SK-N-SH (cell line): ENCODE measurements at regions not wholly inside any gene's neighbourhood (a gene's known extent, or its start where the extent isn't known, plus 50 kb on each side); places are given as distances from the start of the nearest gene placed in this dataset.
"Not testable (repeated sequence)": the region's sequence is repeated elsewhere in the genome, so short reads cannot be mapped to it uniquely, and the experiment has no call there.

Experiments used
- CTCF ChIA-PET: fragments of 300-600, 350-600 bp; formaldehyde crosslinking; extraction: SDS; loops from one replicate; lab custom pipeline; 2021; lab: Yijun Ruan, JAX
- POLR2A ChIA-PET: fragments of 350-600 bp; sonication (Branson Sonifier 250); formaldehyde crosslinking; extraction: SDS; loops from one replicate; lab custom pipeline; 2020; ENCODE audit warnings: antibody characterized with exemption, inconsistent platforms; lab: Yijun Ruan, JAX
- DNase-seq: peaks from one replicate; pipeline ENCODE4 v3.0.0; 2012
- H2AFZ ChIP-seq: fragments of 200-600 bp; sonication (generic); 2 replicates; pipeline ENCODE4 v1.8.1; 2016; ENCODE audit warnings: antibody characterized with exemption, mild to moderate bottlenecking, low read depth
- H3F3A ChIP-seq: fragments of 200-600 bp; sonication (generic); replicated peaks from 2 replicates; pipeline ENCODE3; 2016; ENCODE audit warnings: antibody characterized with exemption, mild to moderate bottlenecking; ENCODE audit not compliant: insufficient read depth
- H3K27ac ChIP-seq, 2 experiments: fragments of 200-500 bp in 1 of 2; fragments of 200-600 bp in 1 of 2; sonication (Bioruptor generic) in 1 of 2; sonication (generic), shearing (Covaris generic) in 1 of 2; 2 replicates each; pipeline versions ENCODE4 v1.5.1 to v1.6.1; 2014 to 2016; ENCODE audit warnings: low read depth in 2 of 2, inconsistent platforms in 1 of 2, low read length in 1 of 2, mild to moderate bottlenecking in 1 of 2, mixed read lengths in 1 of 2
- H3K27me3 ChIP-seq: fragments of 200-600 bp; sonication (generic), shearing (Covaris generic); 2 replicates; pipeline ENCODE4 v1.6.1; 2016; ENCODE audit warnings: mixed run types; ENCODE audit not compliant: insufficient read depth
- H3K36me3 ChIP-seq, 2 experiments: fragments of 200-500 bp in 1 of 2; fragments of 200-600 bp in 1 of 2; sonication (Bioruptor generic) in 1 of 2; sonication (generic) in 1 of 2; replicated peaks in 1 of 2; 2 replicates each; pipeline versions ENCODE3 to v1.5.1; 2014 to 2016; ENCODE audit warnings: low read length in 1 of 2, mild to moderate bottlenecking in 1 of 2; ENCODE audit not compliant: insufficient read depth in 2 of 2, control insufficient read depth in 1 of 2
- H3K4me1 ChIP-seq, 2 experiments: fragments of 200-500 bp in 1 of 2; fragments of 200-600 bp in 1 of 2; sonication (Bioruptor generic) in 1 of 2; sonication (generic), shearing (Covaris generic) in 1 of 2; 2 replicates each; pipeline versions ENCODE4 v1.5.1 to v1.6.1; 2014 to 2016; ENCODE audit warnings: low read depth in 1 of 2, low read length in 1 of 2, mixed run types in 1 of 2; ENCODE audit not compliant: insufficient read depth in 2 of 2, control insufficient read depth in 1 of 2
- H3K4me2 ChIP-seq: fragments of 200-600 bp; sonication (generic), shearing (Covaris generic); 2 replicates; pipeline ENCODE4 v1.6.1; 2017; ENCODE audit warnings: mixed run types
- H3K4me3 ChIP-seq, 2 experiments: fragments of 200-500 bp in 1 of 2; fragments of 200-600 bp in 1 of 2; sonication (Bioruptor generic) in 1 of 2; sonication (generic), shearing (Covaris generic) in 1 of 2; 2 replicates each; pipeline versions ENCODE4 v1.5.1 to v1.8.1; 2014 to 2016; ENCODE audit warnings: low read depth in 2 of 2, inconsistent platforms in 1 of 2, low read length in 1 of 2, mild to moderate bottlenecking in 1 of 2, mixed read lengths in 1 of 2, moderate library complexity in 1 of 2
- H3K79me2 ChIP-seq: fragments of 200-600 bp; sonication (generic); 2 replicates; pipeline ENCODE4 v1.8.1; 2017; ENCODE audit warnings: mild to moderate bottlenecking; ENCODE audit not compliant: insufficient read depth
- H3K9ac ChIP-seq: fragments of 200-600 bp; sonication (generic); 2 replicates; pipeline ENCODE4 v1.6.1; 2017; ENCODE audit warnings: mixed run types
- H3K9me2 ChIP-seq: fragments of 200-600 bp; sonication (generic); 2 replicates; pipeline ENCODE4 v1.6.1; 2017; ENCODE audit warnings: mixed run types
- H3K9me3 ChIP-seq: fragments of 200-600 bp; sonication (generic); 2 replicates; pipeline ENCODE4 v1.6.1; 2017; ENCODE audit warnings: mixed run types, mild to moderate bottlenecking, moderate library complexity
- H4K20me1 ChIP-seq: fragments of 200-600 bp; sonication (generic); 2 replicates; pipeline ENCODE4 v1.6.1; 2017; ENCODE audit warnings: mild to moderate bottlenecking, mixed run types; ENCODE audit not compliant: insufficient read depth
- CHD2 ChIP-seq: fragments of 150-350 bp; IDR thresholded peaks from 2 replicates; pipeline ENCODE4 v1.6.1; 2018; ENCODE audit warnings: low read length; ENCODE audit not compliant: partially characterized antibody
- ELF1 ChIP-seq: IDR thresholded peaks from 2 replicates; pipeline ENCODE4 v1.4.0; 2012
- EP300 ChIP-seq, 2 experiments: IDR thresholded peaks; 2 replicates each; pipeline versions ENCODE4 v1.4.0 to v1.6.1; 2012; ENCODE audit warnings: borderline replicate concordance in 1 of 2, low read depth in 1 of 2, low read length in 1 of 2
- FOSL2 ChIP-seq: IDR thresholded peaks from 2 replicates; pipeline ENCODE4 v1.4.0; 2012; ENCODE audit warnings: low read depth, mild to moderate bottlenecking, moderate library complexity, borderline replicate concordance
- FOXM1 ChIP-seq: IDR thresholded peaks from 2 replicates; pipeline ENCODE4 v1.4.0; 2012; ENCODE audit warnings: low read depth, mild to moderate bottlenecking
- RAD21 ChIP-seq: IDR thresholded peaks from 2 replicates; pipeline ENCODE4 v1.6.1; 2012; ENCODE audit warnings: mild to moderate bottlenecking, low read length
- TCF12 ChIP-seq: IDR thresholded peaks from 2 replicates; pipeline ENCODE4 v1.4.0; 2012
- YY1 ChIP-seq: IDR thresholded peaks from 2 replicates; pipeline ENCODE4 v1.4.0; 2012; ENCODE audit warnings: low read depth, mild to moderate bottlenecking
- WGBS: methylation state at CpG from one replicate; pipeline ENCODE4 v1.1.6; 2017; ENCODE audit warnings: low lambda C conversion rate; 5-methylcytosine and 5-hydroxymethylcytosine counted together
- TF ChIP-seq, protein P1 (sequence below): fragments of 150-350 bp; IDR thresholded peaks from 2 replicates; pipeline ENCODE4 v1.6.1; 2016; ENCODE audit warnings: mild to moderate bottlenecking, low read depth, low read length
- TF ChIP-seq, protein P2 (sequence below): IDR thresholded peaks from 2 replicates; pipeline ENCODE4 v1.6.1; 2012; ENCODE audit warnings: mild to moderate bottlenecking, low read depth, low read length, moderate library complexity
- TF ChIP-seq, protein P3 (sequence below): IDR thresholded peaks from 2 replicates; pipeline ENCODE4 v1.4.0; 2012; ENCODE audit warnings: low read depth, borderline replicate concordance

DNA sequence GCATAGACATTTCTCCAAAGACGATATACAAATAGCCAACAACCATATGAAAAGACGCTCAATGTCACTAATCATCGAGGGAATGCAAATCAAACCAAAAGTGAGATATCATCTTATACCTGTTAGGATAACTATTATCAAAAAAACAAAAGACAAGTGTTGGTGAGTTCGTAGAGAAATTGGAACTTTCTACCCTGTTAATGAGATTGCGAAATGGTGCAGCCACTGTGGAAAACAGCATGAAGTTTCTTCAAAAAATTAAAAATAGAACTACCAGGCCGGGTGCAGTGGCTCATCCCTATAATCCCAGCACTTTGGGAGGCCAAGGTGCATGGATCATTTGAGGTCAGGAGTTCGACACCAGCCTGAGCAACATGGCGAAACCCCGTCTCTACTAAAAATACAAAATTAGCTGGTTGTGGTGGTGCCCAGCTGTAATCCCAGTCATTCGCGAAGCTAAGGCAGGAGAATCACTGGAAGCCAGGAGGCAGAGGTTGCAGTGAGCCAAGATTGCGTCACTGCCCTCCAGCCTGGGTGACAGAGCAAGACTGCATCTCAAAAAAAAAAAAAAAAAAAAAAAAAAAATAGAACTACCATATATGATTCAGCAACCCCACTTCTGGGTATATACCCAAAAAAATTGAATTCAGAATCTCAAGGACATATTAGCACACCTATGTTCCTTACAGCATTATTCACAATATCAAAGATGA is 170.0 kb upstream of the ZNF184 start:
- POLR2A ChIA-PET = no interaction called here
- TF ChIP-seq FOXM1 = no peak
- TF ChIP-seq FOSL2 = no peak
- TF ChIP-seq, protein P1, sequence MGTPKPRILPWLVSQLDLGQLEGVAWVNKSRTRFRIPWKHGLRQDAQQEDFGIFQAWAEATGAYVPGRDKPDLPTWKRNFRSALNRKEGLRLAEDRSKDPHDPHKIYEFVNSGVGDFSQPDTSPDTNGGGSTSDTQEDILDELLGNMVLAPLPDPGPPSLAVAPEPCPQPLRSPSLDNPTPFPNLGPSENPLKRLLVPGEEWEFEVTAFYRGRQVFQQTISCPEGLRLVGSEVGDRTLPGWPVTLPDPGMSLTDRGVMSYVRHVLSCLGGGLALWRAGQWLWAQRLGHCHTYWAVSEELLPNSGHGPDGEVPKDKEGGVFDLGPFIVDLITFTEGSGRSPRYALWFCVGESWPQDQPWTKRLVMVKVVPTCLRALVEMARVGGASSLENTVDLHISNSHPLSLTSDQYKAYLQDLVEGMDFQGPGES = no peak
- TF ChIP-seq RAD21 = no peak
- TF ChIP-seq, protein P2, sequence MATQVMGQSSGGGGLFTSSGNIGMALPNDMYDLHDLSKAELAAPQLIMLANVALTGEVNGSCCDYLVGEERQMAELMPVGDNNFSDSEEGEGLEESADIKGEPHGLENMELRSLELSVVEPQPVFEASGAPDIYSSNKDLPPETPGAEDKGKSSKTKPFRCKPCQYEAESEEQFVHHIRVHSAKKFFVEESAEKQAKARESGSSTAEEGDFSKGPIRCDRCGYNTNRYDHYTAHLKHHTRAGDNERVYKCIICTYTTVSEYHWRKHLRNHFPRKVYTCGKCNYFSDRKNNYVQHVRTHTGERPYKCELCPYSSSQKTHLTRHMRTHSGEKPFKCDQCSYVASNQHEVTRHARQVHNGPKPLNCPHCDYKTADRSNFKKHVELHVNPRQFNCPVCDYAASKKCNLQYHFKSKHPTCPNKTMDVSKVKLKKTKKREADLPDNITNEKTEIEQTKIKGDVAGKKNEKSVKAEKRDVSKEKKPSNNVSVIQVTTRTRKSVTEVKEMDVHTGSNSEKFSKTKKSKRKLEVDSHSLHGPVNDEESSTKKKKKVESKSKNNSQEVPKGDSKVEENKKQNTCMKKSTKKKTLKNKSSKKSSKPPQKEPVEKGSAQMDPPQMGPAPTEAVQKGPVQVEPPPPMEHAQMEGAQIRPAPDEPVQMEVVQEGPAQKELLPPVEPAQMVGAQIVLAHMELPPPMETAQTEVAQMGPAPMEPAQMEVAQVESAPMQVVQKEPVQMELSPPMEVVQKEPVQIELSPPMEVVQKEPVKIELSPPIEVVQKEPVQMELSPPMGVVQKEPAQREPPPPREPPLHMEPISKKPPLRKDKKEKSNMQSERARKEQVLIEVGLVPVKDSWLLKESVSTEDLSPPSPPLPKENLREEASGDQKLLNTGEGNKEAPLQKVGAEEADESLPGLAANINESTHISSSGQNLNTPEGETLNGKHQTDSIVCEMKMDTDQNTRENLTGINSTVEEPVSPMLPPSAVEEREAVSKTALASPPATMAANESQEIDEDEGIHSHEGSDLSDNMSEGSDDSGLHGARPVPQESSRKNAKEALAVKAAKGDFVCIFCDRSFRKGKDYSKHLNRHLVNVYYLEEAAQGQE = no peak
- TF ChIP-seq CHD2 = no peak
- no peak for TF ChIP-seq EP300 (IDR thresholded peaks at IDR 0.05; ENCODE audit: borderline replicate concordance in 1 of 2, low read depth in 1 of 2, low read length in 1 of 2)
- TF ChIP-seq, protein P3, sequence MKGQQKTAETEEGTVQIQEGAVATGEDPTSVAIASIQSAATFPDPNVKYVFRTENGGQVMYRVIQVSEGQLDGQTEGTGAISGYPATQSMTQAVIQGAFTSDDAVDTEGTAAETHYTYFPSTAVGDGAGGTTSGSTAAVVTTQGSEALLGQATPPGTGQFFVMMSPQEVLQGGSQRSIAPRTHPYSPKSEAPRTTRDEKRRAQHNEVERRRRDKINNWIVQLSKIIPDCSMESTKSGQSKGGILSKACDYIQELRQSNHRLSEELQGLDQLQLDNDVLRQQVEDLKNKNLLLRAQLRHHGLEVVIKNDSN = no peak
- TF ChIP-seq YY1 = no peak
- TF ChIP-seq ELF1 = no peak
- no peak for TF ChIP-seq TCF12
- CTCF ChIA-PET = no interaction called here
- Histone ChIP-seq H3K79me2 (no peaks in the 10 kb centered on the region), H3K27me3 (peaks cover 32% of the 10 kb centered on the region), H3K27ac (no peak overlapping the region), H3K4me3 (no peak overlapping the region), H3K9ac (no peak overlapping the region), H3K4me2 (no peak overlapping the region), H3K9me2 (no peaks in the 10 kb centered on the region), H3F3A (no peaks in the 10 kb centered on the region), H3K4me1 (no peaks in the 10 kb centered on the region), H2AFZ (no peak overlapping the region), H3K36me3 (no peaks in the 10 kb centered on the region), H4K20me1 (no peaks in the 10 kb centered on the region), H3K9me3 (no peaks in the 10 kb centered on the region)
- no peak for DNase-seq
- 37% methylated on average over 12 of the region's 12 CpGs for WGBS

DNA sequence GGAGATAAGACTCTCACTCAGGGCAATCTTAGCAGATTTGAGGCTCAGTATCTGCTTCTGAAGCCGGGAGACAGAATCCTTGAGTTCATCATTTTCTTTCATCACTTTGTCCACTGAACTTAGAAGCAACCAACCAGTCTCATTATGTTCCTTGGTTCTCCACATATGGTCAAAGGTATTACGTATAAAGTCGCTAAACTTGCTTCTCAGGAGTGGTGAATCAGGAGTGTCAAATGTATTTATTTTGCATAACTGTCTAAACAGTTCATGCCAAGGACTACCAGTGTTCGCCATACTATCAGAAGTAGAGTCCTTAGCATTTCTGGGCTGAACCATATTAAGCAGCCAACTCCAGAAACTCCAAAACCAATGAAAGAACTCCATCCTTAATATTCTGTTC is 163.0 kb upstream of the ZNF184 start:
- H3K27ac ChIP-seq, H3K79me2 ChIP-seq, H3K4me1 ChIP-seq, H3K36me3 ChIP-seq, H2AFZ ChIP-seq, H3K4me2 ChIP-seq, DNase-seq, H3K9me2 ChIP-seq, H3K9me3 ChIP-seq, H4K20me1 ChIP-seq, POLR2A ChIA-PET, H3K9ac ChIP-seq, H3F3A ChIP-seq, H3K4me3 ChIP-seq, H3K27me3 ChIP-seq: not testable (repeated sequence)
- CTCF ChIA-PET = interaction anchor here (0.6 kb wide), 1 partner anchor 21 kb away, joined by 3 read pairs; no protein-coding TSS in a partner anchor
- WGBS = 20% methylated on average over 4 of the region's 4 CpGs

DNA sequence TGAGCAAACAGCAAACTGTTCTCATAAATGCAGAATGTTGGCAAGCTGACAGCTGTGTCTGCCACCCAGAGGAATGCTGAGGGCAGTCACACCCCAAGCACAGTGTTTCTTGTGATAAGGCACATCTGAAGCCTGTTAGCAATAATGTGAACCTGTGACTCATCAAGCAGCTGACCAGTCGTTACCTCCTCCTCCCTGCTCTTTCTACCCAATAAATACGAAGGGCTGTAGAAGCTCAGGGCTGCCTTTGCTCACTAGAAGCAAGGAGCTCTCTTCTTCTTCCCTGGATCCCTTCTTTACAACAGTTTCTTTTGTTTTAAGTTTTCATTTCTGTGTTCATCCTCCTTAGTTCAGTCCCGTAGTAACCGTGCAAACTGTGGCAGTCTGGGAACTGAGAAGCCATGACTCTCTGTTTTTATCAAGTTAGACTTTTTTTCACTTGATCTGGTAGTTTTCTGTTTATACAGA is 160.3 kb upstream of the ZNF184 start:
- H3K4me3 ChIP-seq, H3K4me1 ChIP-seq, H3F3A ChIP-seq, H3K27ac ChIP-seq, DNase-seq, H3K4me2 ChIP-seq, H3K9ac ChIP-seq, H2AFZ ChIP-seq, POLR2A ChIA-PET, H3K9me2 ChIP-seq, CTCF ChIA-PET, H3K36me3 ChIP-seq, H3K79me2 ChIP-seq, H3K9me3 ChIP-seq, H4K20me1 ChIP-seq: not testable (repeated sequence)
- peaks cover 31% of the 10 kb centered on the region for H3K27me3 ChIP-seq
- WGBS = 28% methylated on average over 4 of the region's 4 CpGs
